GM23338 (cell line): ENCODE measurements at regions not wholly inside any gene's neighbourhood (a gene's known extent, or its start where the extent isn't known, plus 50 kb on each side); places are given as distances from the start of the nearest gene placed in this dataset.

Source experiments
- ATAC-seq: fragments of 200-7000 bp; cut with Tn5 transposase; 3 replicates; pipeline ENCODE4 v1.9.1; 2020
- DNase-seq: peaks from one replicate; pipeline ENCODE4 v3.0.0-alpha.2; 2015; ENCODE audit warnings: low spot score
- H2AFZ ChIP-seq: fragments of 200-600 bp; sonication (generic); 2 replicates; pipeline ENCODE4 v1.8.0; 2016; ENCODE audit warnings: antibody characterized with exemption, mild to moderate bottlenecking, moderate library complexity
- H3F3A ChIP-seq: fragments of 200-600 bp; sonication (generic); replicated peaks from 2 replicates; pipeline ENCODE4 v1.8.0; 2017; ENCODE audit warnings: antibody characterized with exemption, mixed run types, low read depth
- H3K27ac ChIP-seq: fragments of 200-600 bp; sonication (generic); 2 replicates; pipeline ENCODE4 v1.6.1; 2016; ENCODE audit warnings: low read depth
- H3K27me3 ChIP-seq: fragments of 200-600 bp; sonication (generic); 2 replicates; pipeline ENCODE4 v1.8.0; 2016; ENCODE audit warnings: mild to moderate bottlenecking, mixed run types, moderate library complexity; ENCODE audit not compliant: insufficient read depth
- H3K36me3 ChIP-seq: fragments of 200-600 bp; sonication (generic); 2 replicates; pipeline ENCODE4 v1.8.0; 2016; ENCODE audit warnings: mild to moderate bottlenecking; ENCODE audit not compliant: insufficient read depth
- H3K4me1 ChIP-seq: fragments of 200-600 bp; sonication (generic); 2 replicates; pipeline ENCODE4 v1.8.0; 2016; ENCODE audit warnings: mild to moderate bottlenecking, moderate library complexity; ENCODE audit not compliant: insufficient read depth
- H3K4me2 ChIP-seq: fragments of 200-600 bp; sonication (generic); 2 replicates; pipeline ENCODE4 v1.7.1; 2017; ENCODE audit warnings: mixed run types
- H3K4me3 ChIP-seq: fragments of 200-600 bp; sonication (generic); 2 replicates; pipeline ENCODE4 v1.6.1; 2016; ENCODE audit warnings: mixed run types
- H3K79me2 ChIP-seq: fragments of 200-600 bp; sonication (generic); replicated peaks from 2 replicates; pipeline ENCODE4 v1.8.0; 2017; ENCODE audit warnings: mild to moderate bottlenecking; ENCODE audit not compliant: insufficient read depth
- H3K9me2 ChIP-seq: fragments of 200-600 bp; sonication (generic); 2 replicates; pipeline ENCODE4 v1.8.0; 2017; ENCODE audit not compliant: insufficient read depth
- H4K20me1 ChIP-seq: fragments of 200-600 bp; sonication (generic); replicated peaks from 2 replicates; pipeline ENCODE4 v1.8.0; 2017; ENCODE audit warnings: mild to moderate bottlenecking; ENCODE audit not compliant: insufficient read depth
- H3K27ac Mint-ChIP-seq: 2 replicates; pipeline ENCODE4 v1.8.0; 2020; ENCODE audit warnings: inconsistent platforms, mild to moderate bottlenecking, moderate library complexity, mixed read lengths
- H3K27me3 Mint-ChIP-seq: 3 replicates; pipeline ENCODE4 v1.8.0; 2022; ENCODE audit warnings: low read depth, mild to moderate bottlenecking, moderate library complexity, mixed read lengths, inconsistent platforms; ENCODE audit not compliant: insufficient read depth, poor library complexity
- H3K36me3 Mint-ChIP-seq: 3 replicates; pipeline ENCODE4 v1.8.0; 2021; ENCODE audit warnings: low read depth, mild to moderate bottlenecking, inconsistent platforms, moderate library complexity, mixed read lengths
- H3K4me1 Mint-ChIP-seq: 3 replicates; pipeline ENCODE4 v1.8.0; 2020; ENCODE audit warnings: mild to moderate bottlenecking, inconsistent platforms, mixed read lengths
- H3K4me3 Mint-ChIP-seq: 3 replicates; pipeline ENCODE4 v1.8.0; 2021; ENCODE audit warnings: moderate library complexity, mild to moderate bottlenecking, inconsistent platforms, mixed read lengths
- H3K9me3 Mint-ChIP-seq: 3 replicates; pipeline ENCODE4 v1.8.0; 2020; ENCODE audit warnings: moderate library complexity, mild to moderate bottlenecking, inconsistent platforms, mixed read lengths
- CREB1 ChIP-seq: fragments of 250-450 bp; sonication (Bioruptor Pico); IDR thresholded peaks from 2 replicates; pipeline ENCODE4 v1.5.0; 2020; ENCODE audit warnings: low read depth, mild to moderate bottlenecking, moderate library complexity
- EZH2 ChIP-seq: fragments of 200-600 bp; sonication (generic); IDR thresholded peaks from one replicate; pipeline ENCODE4 v1.8.0; 2017; ENCODE audit warnings: antibody characterized with exemption, mild to moderate bottlenecking, low read depth; ENCODE audit not compliant: unreplicated experiment
- EZH2phosphoT487 ChIP-seq: fragments of 200-600 bp; sonication (generic); IDR thresholded peaks from one replicate; pipeline ENCODE4 v1.8.1; 2018; ENCODE audit warnings: antibody characterized with exemption; ENCODE audit not compliant: unreplicated experiment
- JUNB ChIP-seq: IDR thresholded peaks from one replicate; pipeline ENCODE4 v1.6.1; 2016; ENCODE audit warnings: antibody characterized with exemption; ENCODE audit not compliant: unreplicated experiment
- NANOG ChIP-seq: IDR thresholded peaks from 2 replicates; pipeline ENCODE4 v1.6.1; 2016; ENCODE audit warnings: antibody characterized with exemption, borderline replicate concordance
- POLR2AphosphoS5 ChIP-seq: IDR thresholded peaks from 2 replicates; pipeline ENCODE4 v1.6.1; 2016; ENCODE audit warnings: antibody characterized with exemption, low read depth
- STAT1 ChIP-seq: IDR thresholded peaks from one replicate; pipeline ENCODE4 v1.6.1; 2016; ENCODE audit warnings: antibody characterized with exemption; ENCODE audit not compliant: unreplicated experiment
- ZNF114 ChIP-seq: fragments of 250-450 bp; sonication (Bioruptor Pico); IDR thresholded peaks from 2 replicates; pipeline ENCODE4 v1.5.0; 2020; ENCODE audit warnings: mild to moderate bottlenecking, moderate library complexity
- ZNF331 ChIP-seq: fragments of 250-450 bp; sonication (Bioruptor Pico); IDR thresholded peaks from 2 replicates; pipeline ENCODE4 v1.5.0; 2020; ENCODE audit warnings: low read depth, mild to moderate bottlenecking, moderate library complexity
- TF ChIP-seq, protein P1 (sequence below): IDR thresholded peaks from 2 replicates; pipeline ENCODE4 v1.6.1; 2016; ENCODE audit warnings: antibody characterized with exemption
- TF ChIP-seq, protein P2 (sequence below), 2 experiments: fragments of 200-600 bp in 1 of 2; sonication (generic) in 1 of 2; conservative IDR thresholded peaks; 2 replicates each; pipeline versions ENCODE4 v1.5.1 to v1.6.1; 2016 to 2017; ENCODE audit warnings: antibody characterized with exemption in 2 of 2, low read depth in 2 of 2, mild to moderate bottlenecking in 2 of 2, moderate library complexity in 1 of 2
- TF ChIP-seq, protein P3 (sequence below): IDR thresholded peaks from one replicate; pipeline ENCODE4 v1.6.1; 2018; ENCODE audit warnings: antibody characterized with exemption; ENCODE audit not compliant: unreplicated experiment
- TF ChIP-seq, protein P4 (sequence below): fragments of 250-450 bp; sonication (Bioruptor Pico); IDR thresholded peaks from 2 replicates; pipeline ENCODE4 v1.5.0; 2020; ENCODE audit warnings: mild to moderate bottlenecking, moderate library complexity

DNA sequence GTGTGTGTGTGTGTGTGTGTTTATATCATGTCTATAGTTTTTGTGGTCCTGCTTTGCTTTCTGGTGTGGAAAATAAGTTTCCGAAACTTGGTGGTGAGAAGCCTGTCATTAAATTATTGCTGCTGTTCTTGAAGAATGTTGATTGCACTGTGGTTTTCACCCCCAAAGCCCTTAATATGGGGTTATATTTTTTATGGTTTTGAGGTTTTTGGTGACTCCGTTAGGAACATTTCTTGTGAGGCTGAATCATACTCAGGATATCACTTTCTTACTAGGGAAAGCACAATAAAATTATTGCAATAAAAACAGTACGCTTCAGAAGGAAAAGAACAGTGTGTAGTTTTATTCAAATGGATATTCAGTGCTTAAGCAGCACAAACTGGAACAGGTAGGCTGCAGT is 539.1 kb upstream of the MAGEB18 start:
- Mint-ChIP-seq H3K27me3 (no peaks in the 10 kb centered on the region), H3K4me1 (peaks cover 4% of the 10 kb centered on the region; the same call in 1 of the 3 replicates), H3K9me3 (no peaks in the 10 kb centered on the region), H3K36me3 (no peaks in the 10 kb centered on the region), H3K4me3 (no peak overlapping the region), H3K27ac (0 out of 2 replicates have a peak overlapping the region, but pooled peaks have one; percentile 31)
- H3K36me3 ChIP-seq = no peaks in the 10 kb centered on the region
- H3K4me1 ChIP-seq = no peaks in the 10 kb centered on the region
- no peaks in the 10 kb centered on the region for H3K9me2 ChIP-seq
- no peak overlapping the region for H2AFZ ChIP-seq
- ATAC-seq (no peak), DNase-seq (no peak)
- H3K79me2 ChIP-seq = no peaks in the 10 kb centered on the region
- H3K4me2 ChIP-seq = no peak overlapping the region
- H3K27ac ChIP-seq = no peak overlapping the region
- H3K4me3 ChIP-seq = no peak overlapping the region
- H3K27me3 ChIP-seq = no peaks in the 10 kb centered on the region
- H4K20me1 ChIP-seq = no peaks in the 10 kb centered on the region
- TF ChIP-seq NANOG = no peak
- no peak for TF ChIP-seq ZNF114
- TF ChIP-seq, protein P1, sequence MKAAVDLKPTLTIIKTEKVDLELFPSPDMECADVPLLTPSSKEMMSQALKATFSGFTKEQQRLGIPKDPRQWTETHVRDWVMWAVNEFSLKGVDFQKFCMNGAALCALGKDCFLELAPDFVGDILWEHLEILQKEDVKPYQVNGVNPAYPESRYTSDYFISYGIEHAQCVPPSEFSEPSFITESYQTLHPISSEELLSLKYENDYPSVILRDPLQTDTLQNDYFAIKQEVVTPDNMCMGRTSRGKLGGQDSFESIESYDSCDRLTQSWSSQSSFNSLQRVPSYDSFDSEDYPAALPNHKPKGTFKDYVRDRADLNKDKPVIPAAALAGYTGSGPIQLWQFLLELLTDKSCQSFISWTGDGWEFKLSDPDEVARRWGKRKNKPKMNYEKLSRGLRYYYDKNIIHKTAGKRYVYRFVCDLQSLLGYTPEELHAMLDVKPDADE = no peak
- TF ChIP-seq, protein P2, sequence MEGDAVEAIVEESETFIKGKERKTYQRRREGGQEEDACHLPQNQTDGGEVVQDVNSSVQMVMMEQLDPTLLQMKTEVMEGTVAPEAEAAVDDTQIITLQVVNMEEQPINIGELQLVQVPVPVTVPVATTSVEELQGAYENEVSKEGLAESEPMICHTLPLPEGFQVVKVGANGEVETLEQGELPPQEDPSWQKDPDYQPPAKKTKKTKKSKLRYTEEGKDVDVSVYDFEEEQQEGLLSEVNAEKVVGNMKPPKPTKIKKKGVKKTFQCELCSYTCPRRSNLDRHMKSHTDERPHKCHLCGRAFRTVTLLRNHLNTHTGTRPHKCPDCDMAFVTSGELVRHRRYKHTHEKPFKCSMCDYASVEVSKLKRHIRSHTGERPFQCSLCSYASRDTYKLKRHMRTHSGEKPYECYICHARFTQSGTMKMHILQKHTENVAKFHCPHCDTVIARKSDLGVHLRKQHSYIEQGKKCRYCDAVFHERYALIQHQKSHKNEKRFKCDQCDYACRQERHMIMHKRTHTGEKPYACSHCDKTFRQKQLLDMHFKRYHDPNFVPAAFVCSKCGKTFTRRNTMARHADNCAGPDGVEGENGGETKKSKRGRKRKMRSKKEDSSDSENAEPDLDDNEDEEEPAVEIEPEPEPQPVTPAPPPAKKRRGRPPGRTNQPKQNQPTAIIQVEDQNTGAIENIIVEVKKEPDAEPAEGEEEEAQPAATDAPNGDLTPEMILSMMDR (conservative IDR thresholded peaks at IDR 0.05; ENCODE audit: low read depth in 2 of 2) = no peak
- TF ChIP-seq ZNF331 = no peak
- no peak for TF ChIP-seq POLR2AphosphoS5
- TF ChIP-seq EZH2 = no peak
- TF ChIP-seq, protein P3, sequence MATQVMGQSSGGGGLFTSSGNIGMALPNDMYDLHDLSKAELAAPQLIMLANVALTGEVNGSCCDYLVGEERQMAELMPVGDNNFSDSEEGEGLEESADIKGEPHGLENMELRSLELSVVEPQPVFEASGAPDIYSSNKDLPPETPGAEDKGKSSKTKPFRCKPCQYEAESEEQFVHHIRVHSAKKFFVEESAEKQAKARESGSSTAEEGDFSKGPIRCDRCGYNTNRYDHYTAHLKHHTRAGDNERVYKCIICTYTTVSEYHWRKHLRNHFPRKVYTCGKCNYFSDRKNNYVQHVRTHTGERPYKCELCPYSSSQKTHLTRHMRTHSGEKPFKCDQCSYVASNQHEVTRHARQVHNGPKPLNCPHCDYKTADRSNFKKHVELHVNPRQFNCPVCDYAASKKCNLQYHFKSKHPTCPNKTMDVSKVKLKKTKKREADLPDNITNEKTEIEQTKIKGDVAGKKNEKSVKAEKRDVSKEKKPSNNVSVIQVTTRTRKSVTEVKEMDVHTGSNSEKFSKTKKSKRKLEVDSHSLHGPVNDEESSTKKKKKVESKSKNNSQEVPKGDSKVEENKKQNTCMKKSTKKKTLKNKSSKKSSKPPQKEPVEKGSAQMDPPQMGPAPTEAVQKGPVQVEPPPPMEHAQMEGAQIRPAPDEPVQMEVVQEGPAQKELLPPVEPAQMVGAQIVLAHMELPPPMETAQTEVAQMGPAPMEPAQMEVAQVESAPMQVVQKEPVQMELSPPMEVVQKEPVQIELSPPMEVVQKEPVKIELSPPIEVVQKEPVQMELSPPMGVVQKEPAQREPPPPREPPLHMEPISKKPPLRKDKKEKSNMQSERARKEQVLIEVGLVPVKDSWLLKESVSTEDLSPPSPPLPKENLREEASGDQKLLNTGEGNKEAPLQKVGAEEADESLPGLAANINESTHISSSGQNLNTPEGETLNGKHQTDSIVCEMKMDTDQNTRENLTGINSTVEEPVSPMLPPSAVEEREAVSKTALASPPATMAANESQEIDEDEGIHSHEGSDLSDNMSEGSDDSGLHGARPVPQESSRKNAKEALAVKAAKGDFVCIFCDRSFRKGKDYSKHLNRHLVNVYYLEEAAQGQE = no peak
- TF ChIP-seq, protein P4, sequence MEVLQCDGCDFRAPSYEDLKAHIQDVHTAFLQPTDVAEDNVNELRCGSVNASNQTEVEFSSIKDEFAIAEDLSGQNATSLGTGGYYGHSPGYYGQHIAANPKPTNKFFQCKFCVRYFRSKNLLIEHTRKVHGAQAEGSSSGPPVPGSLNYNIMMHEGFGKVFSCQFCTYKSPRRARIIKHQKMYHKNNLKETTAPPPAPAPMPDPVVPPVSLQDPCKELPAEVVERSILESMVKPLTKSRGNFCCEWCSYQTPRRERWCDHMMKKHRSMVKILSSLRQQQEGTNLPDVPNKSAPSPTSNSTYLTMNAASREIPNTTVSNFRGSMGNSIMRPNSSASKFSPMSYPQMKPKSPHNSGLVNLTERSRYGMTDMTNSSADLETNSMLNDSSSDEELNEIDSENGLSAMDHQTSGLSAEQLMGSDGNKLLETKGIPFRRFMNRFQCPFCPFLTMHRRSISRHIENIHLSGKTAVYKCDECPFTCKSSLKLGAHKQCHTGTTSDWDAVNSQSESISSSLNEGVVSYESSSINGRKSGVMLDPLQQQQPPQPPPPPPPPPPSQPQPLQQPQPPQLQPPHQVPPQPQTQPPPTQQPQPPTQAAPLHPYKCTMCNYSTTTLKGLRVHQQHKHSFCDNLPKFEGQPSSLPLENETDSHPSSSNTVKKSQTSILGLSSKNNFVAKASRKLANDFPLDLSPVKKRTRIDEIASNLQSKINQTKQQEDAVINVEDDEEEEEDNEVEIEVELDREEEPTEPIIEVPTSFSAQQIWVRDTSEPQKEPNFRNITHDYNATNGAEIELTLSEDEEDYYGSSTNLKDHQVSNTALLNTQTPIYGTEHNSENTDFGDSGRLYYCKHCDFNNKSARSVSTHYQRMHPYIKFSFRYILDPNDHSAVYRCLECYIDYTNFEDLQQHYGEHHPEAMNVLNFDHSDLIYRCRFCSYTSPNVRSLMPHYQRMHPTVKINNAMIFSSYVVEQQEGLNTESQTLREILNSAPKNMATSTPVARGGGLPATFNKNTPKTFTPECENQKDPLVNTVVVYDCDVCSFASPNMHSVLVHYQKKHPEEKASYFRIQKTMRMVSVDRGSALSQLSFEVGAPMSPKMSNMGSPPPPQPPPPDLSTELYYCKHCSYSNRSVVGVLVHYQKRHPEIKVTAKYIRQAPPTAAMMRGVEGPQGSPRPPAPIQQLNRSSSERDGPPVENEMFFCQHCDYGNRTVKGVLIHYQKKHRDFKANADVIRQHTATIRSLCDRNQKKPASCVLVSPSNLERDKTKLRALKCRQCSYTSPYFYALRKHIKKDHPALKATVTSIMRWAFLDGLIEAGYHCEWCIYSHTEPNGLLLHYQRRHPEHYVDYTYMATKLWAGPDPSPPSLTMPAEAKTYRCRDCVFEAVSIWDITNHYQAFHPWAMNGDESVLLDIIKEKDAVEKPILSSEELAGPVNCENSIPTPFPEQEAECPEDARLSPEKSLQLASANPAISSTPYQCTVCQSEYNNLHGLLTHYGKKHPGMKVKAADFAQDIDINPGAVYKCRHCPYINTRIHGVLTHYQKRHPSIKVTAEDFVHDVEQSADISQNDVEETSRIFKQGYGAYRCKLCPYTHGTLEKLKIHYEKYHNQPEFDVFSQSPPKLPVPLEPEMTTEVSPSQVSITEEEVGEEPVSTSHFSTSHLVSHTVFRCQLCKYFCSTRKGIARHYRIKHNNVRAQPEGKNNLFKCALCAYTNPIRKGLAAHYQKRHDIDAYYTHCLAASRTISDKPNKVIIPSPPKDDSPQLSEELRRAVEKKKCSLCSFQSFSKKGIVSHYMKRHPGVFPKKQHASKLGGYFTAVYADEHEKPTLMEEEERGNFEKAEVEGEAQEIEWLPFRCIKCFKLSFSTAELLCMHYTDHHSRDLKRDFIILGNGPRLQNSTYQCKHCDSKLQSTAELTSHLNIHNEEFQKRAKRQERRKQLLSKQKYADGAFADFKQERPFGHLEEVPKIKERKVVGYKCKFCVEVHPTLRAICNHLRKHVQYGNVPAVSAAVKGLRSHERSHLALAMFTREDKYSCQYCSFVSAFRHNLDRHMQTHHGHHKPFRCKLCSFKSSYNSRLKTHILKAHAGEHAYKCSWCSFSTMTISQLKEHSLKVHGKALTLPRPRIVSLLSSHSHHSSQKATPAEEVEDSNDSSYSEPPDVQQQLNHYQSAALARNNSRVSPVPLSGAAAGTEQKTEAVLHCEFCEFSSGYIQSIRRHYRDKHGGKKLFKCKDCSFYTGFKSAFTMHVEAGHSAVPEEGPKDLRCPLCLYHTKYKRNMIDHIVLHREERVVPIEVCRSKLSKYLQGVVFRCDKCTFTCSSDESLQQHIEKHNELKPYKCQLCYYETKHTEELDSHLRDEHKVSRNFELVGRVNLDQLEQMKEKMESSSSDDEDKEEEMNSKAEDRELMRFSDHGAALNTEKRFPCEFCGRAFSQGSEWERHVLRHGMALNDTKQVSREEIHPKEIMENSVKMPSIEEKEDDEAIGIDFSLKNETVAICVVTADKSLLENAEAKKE (CRISPR knock-in tag) = no peak
- no peak for TF ChIP-seq CREB1 (CRISPR knock-in tag)
- TF ChIP-seq EZH2phosphoT487 = no peak
- no peak for TF ChIP-seq JUNB
- TF ChIP-seq STAT1 = no peak
- no peaks in the 10 kb centered on the region for H3F3A ChIP-seq
